Activated CD8-positive, alpha-beta T cell treated with anti-CD3 and anti-CD28 coated beads, Interleukin-2, amount 10 ng/mL, durations not matched to agents 7 days and 5 days (primary cell): ENCODE measurements at regions not wholly inside any gene's neighbourhood (a gene's known extent, or its start where the extent isn't known, plus 50 kb on each side); places are given as distances from the start of the nearest gene placed in this dataset.

Experiments used
- ATAC-seq: fragments of 150-1000 bp; cut with Tn5 transposase; one replicate; pipeline ENCODE4 v1.10.0; 2021; ENCODE audit warnings: moderate library complexity
- CTCF ChIA-PET: fragments of 350-600 bp; sonication (Branson Sonifier 250); formaldehyde crosslinking; loops from one replicate; lab custom pipeline; 2021; ENCODE audit warnings: antibody characterized with exemption; lab: Charles Lee
- POLR2A ChIA-PET: fragments of 350-600 bp; sonication (Branson Sonifier 250); formaldehyde crosslinking; loops from one replicate; lab custom pipeline; 2021; ENCODE audit warnings: antibody characterized with exemption; lab: Charles Lee
- DNase-seq: peaks from one replicate; pipeline ENCODE4 v3.0.0-alpha.2; 2020
- H3K27ac Mint-ChIP-seq: one replicate; pipeline ENCODE4 v1.8.0; 2021; ENCODE audit warnings: mild to moderate bottlenecking, mixed read lengths
- H3K27me3 Mint-ChIP-seq: one replicate; pipeline ENCODE4 v1.8.0; 2021; ENCODE audit warnings: low read depth, mixed read lengths
- H3K36me3 Mint-ChIP-seq: one replicate; pipeline ENCODE4 v1.8.0; 2021; ENCODE audit warnings: low read depth, mixed read lengths
- H3K4me1 Mint-ChIP-seq: one replicate; pipeline ENCODE4 v1.8.0; 2021; ENCODE audit warnings: low read depth, mixed read lengths
- H3K4me3 Mint-ChIP-seq: one replicate; pipeline ENCODE4 v1.8.0; 2021; ENCODE audit warnings: mild to moderate bottlenecking, mixed read lengths
- H3K9me3 Mint-ChIP-seq: one replicate; pipeline ENCODE4 v1.8.0; 2022; ENCODE audit warnings: mixed read lengths; ENCODE audit not compliant: insufficient read depth

DNA sequence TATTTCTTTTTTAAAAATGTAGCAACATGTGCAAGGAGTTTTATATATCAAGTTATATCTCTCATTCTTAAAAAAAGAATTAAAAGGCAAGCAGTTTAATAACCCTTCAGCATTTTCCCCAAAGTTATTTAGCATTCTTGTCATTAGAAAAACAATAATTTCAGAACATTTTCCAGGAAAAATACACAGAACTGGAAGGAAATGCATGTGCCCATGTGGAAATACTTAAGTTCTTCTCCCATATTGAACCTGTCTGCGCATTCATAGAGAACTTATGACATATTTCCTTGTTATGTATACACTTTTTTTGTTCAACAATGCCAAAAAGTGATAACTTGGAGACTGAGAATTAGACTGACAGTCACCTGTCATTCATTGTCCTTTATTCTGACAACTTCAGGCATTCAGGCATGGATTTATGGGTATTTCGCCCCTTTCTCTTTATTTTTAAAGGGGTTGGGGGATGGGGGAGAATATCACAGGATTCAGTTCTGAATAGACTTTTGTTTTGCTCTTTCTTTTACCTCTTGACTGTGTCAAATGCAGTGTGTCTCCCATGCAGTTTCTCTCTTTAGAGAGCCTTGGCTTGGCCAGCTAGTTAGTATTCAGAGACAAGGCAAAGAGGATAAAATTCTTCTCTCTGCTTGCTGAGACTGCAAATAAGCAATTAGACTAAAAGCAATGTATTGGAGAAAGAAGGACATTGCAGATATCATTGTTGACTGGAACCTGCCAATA, 701.0 kb downstream of the NR2F1-AS1 start:
- Mint-ChIP-seq H3K4me1 (no peaks in the 10 kb centered on the region), H3K4me3 (no peak overlapping the region), H3K27ac (no peak overlapping the region), H3K27me3 (no peaks in the 10 kb centered on the region), H3K36me3 (no peaks in the 10 kb centered on the region), H3K9me3 (peaks cover 7% of the 10 kb centered on the region)
- DNase-seq: no peak
- ChIA-PET CTCF (no interaction called here), POLR2A (no interaction called here)
- no peak for ATAC-seq

DNA sequence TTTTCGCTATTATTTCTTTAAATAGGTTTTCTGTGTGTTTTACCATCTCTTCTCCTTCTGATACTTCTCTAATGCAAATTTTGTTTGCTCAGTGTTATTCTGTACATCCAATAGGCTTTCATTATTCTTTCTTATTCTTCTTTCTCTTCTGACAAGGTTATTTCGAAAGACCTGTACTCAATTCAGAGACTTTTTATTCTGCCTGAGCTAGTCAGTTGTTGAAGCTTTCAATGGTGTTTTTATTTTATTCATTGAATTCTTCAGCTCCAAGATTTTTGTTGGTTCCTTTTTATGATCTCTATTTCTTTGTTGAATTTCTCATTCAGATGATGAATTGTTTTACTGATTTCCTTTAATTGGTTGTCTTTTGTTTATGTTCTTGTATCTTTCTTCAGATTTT, 706.2 kb downstream of the NR2F1-AS1 start:
- ATAC-seq (no peak), DNase-seq (no peak)
- H3K27me3 Mint-ChIP-seq: no peaks in the 10 kb centered on the region
- ChIA-PET CTCF (no interaction called here), POLR2A (no interaction called here)
- no peak overlapping the region for H3K4me3 Mint-ChIP-seq
- H3K9me3 Mint-ChIP-seq: peaks cover 13% of the 10 kb centered on the region
- H3K27ac Mint-ChIP-seq: no peak overlapping the region
- no peaks in the 10 kb centered on the region for H3K4me1 Mint-ChIP-seq
- no peaks in the 10 kb centered on the region for H3K36me3 Mint-ChIP-seq

DNA sequence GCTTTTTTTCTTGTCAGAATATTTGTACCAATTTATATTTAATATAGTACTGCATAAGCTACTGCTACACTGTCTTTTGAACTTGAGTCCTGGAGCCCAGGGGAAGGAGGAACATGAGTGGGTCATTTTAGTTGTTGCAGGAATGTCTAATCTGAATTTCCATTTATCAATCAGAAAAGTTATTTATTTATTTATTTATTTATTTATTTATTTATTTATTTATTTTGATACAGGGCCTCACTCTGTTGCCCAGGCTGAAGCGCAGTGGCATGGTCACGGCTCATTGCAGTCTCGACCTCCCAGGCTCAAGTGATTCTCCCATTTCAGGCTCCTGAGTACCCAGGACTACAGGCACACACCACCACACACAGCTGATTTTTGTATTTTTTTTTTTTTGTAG, 712.6 kb downstream of the NR2F1-AS1 start:
- Mint-ChIP-seq H3K9me3 (no peaks in the 10 kb centered on the region), H3K27me3 (no peaks in the 10 kb centered on the region), H3K4me3 (no peak overlapping the region), H3K36me3 (no peaks in the 10 kb centered on the region), H3K4me1 (no peaks in the 10 kb centered on the region), H3K27ac (no peak overlapping the region)
- DNase-seq (no peak), ATAC-seq (no peak)
- POLR2A ChIA-PET: no interaction called here
- CTCF ChIA-PET: no interaction called here

DNA sequence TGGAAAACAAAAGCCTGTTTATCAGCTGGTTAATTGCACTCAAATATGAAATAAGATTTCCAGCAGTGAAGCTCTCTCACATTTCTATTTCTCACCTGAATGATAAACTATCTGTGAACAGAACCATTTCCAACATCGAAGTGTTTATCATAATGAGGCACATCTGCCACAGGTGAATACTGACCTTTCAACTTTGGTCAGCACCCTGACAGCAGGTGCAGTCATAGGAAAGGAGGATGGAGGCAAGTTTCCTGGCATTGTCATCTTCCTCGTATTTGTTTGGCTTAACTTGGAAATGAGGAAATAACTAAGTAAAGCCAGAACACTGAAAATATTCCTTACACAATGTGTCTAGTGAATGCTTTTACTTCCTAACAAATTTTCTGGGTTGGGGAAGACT, 716.4 kb downstream of the NR2F1-AS1 start:
- ATAC-seq (no peak), DNase-seq (no peak)
- no peaks in the 10 kb centered on the region for H3K9me3 Mint-ChIP-seq
- ChIA-PET POLR2A (no interaction called here), CTCF (no interaction called here)
- no peak overlapping the region for H3K27ac Mint-ChIP-seq
- no peaks in the 10 kb centered on the region for H3K36me3 Mint-ChIP-seq
- no peaks in the 10 kb centered on the region for H3K4me1 Mint-ChIP-seq
- no peaks in the 10 kb centered on the region for H3K27me3 Mint-ChIP-seq
- H3K4me3 Mint-ChIP-seq: no peak overlapping the region

DNA sequence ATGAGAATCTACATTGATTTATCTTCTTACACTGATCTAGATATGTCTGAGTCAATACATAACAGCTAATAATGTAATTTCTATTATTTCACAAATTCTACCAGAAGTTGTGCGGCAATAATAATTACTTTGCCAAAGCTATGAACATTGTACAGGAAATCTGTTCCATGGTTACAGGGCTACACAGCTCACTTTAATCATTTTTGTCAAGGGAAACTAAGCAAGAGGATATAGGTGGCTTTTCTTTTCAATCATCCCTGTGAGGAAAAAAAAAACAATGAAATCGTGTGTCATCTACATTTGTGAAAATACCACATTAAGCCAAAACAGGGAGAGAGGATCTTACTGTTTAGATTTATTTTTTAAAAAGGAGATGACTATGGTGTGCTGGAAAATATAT, 717.4 kb downstream of the NR2F1-AS1 start:
- no peaks in the 10 kb centered on the region for H3K27me3 Mint-ChIP-seq
- DNase-seq: no peak
- no peaks in the 10 kb centered on the region for H3K4me1 Mint-ChIP-seq
- ATAC-seq: no peak
- no peak overlapping the region for H3K4me3 Mint-ChIP-seq
- H3K27ac Mint-ChIP-seq: no peak overlapping the region
- ChIA-PET CTCF (no interaction called here), POLR2A (no interaction called here)
- H3K36me3 Mint-ChIP-seq: no peaks in the 10 kb centered on the region
- H3K9me3 Mint-ChIP-seq: no peaks in the 10 kb centered on the region

DNA sequence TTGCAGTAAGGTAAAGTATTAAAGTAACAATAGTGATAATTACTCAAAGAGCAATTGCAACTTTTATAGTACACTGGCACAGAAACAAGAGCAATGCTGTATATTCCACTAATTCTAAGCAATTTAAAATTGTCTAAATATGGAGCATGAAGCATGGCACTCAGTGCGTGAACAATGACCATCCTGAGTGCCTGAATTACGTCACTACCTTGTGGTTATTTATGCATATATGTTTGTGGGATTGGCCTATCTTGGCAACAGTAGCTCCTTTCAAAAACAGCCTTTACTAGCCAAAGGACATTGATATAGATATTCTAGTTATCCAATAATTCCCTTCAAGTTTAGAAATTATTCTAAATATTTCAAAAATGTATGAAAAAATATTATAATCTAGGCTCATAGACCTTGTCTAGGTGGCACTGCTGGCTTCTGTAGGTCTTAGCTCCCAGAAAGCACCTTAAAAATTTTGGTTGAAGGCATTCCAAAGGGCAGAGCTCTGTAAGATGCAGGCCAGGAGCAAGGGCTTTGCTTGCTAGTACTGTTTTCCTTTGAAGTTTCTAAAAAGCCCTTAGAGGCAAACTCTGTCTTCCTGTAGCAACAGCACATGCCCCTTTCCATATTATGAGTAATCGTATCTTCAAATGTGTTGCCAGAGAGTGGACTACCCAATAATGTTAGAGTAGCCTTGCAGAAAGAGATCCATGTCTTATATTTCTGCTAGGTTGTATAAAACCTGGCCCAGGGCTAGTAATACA, 719.3 kb downstream of the NR2F1-AS1 start:
- Mint-ChIP-seq H3K4me1 (no peaks in the 10 kb centered on the region), H3K9me3 (no peaks in the 10 kb centered on the region), H3K4me3 (no peak overlapping the region), H3K36me3 (no peaks in the 10 kb centered on the region), H3K27me3 (no peaks in the 10 kb centered on the region), H3K27ac (no peak overlapping the region)
- ATAC-seq: no peak
- POLR2A ChIA-PET: interaction anchor here (0.6 kb wide), 1 partner anchor 88 kb away, joined by 3 read pairs; no protein-coding TSS in a partner anchor
- CTCF ChIA-PET: no interaction called here
- DNase-seq: no peak

DNA sequence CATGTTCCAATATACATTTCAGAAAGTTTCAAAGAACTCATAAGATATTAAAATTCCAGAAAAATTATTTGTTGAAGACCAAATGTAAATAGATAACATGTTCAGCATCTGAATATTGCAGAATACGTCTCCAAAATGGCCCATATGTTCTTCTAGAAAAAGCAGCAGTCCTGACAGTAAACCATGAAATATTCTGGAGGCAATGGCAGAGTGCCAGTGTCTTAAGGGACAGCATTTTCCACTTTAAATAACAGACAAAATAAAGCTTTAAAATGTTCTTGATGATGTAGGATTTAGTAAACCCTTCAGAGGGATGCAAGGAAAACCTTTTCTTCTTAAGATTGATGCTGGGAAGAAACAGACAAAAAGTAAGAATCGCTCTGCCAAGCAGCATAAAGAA, 721.0 kb downstream of the NR2F1-AS1 start:
- POLR2A ChIA-PET: no interaction called here
- no peak for ATAC-seq
- Mint-ChIP-seq H3K4me3 (no peak overlapping the region), H3K36me3 (no peaks in the 10 kb centered on the region), H3K4me1 (no peaks in the 10 kb centered on the region), H3K27me3 (no peaks in the 10 kb centered on the region), H3K27ac (no peak overlapping the region), H3K9me3 (no peaks in the 10 kb centered on the region)
- CTCF ChIA-PET: no interaction called here
- no peak for DNase-seq

DNA sequence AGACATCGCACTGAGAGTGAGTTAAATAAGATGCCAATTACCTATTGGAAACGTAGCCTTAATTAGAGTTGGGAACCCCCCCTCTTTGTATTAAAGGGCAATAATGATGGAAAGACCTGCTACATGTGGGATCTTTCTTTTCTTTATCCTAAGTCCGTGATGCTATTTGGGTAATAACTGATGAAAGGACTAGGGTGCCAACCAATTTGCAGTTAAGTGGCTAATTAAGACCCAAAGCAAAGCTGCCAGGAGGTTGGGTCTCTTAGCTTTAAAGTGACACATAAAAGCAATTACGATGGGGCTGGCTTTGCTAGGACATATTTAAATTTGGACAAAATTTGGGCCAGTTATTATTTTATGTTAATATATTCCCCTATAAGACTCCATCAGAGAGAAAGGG, 728.8 kb downstream of the NR2F1-AS1 start:
- H3K36me3 Mint-ChIP-seq: no peaks in the 10 kb centered on the region
- no peaks in the 10 kb centered on the region for H3K27me3 Mint-ChIP-seq
- no peaks in the 10 kb centered on the region for H3K9me3 Mint-ChIP-seq
- H3K4me1 Mint-ChIP-seq: no peaks in the 10 kb centered on the region
- no peak overlapping the region for H3K27ac Mint-ChIP-seq
- ChIA-PET CTCF (no interaction called here), POLR2A (no interaction called here)
- ATAC-seq (no peak), DNase-seq (no peak)
- no peak overlapping the region for H3K4me3 Mint-ChIP-seq

DNA sequence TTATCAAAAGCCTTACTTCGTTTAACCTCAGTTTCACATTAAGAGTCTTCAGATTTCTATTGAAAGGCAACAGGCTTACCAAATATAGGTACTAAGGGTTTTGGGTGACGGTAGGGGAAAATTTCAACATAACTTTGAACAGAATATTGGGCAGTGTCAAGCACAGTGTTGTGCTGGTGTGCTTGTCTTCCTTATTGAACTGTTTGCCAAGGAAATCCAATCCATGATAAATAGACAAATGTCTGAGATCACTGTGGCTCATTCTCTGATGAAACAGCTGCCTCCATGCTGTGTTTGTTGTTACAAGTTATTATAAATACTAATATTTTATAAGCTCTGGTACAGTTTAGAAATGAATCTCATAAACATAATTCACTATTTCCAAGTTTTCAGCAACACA, 730.1 kb downstream of the NR2F1-AS1 start:
- Mint-ChIP-seq H3K4me1 (no peaks in the 10 kb centered on the region), H3K4me3 (no peak overlapping the region), H3K27ac (no peak overlapping the region), H3K36me3 (no peaks in the 10 kb centered on the region), H3K27me3 (no peaks in the 10 kb centered on the region), H3K9me3 (no peaks in the 10 kb centered on the region)
- ATAC-seq (no peak), DNase-seq (no peak)
- ChIA-PET CTCF (no interaction called here), POLR2A (no interaction called here)

DNA sequence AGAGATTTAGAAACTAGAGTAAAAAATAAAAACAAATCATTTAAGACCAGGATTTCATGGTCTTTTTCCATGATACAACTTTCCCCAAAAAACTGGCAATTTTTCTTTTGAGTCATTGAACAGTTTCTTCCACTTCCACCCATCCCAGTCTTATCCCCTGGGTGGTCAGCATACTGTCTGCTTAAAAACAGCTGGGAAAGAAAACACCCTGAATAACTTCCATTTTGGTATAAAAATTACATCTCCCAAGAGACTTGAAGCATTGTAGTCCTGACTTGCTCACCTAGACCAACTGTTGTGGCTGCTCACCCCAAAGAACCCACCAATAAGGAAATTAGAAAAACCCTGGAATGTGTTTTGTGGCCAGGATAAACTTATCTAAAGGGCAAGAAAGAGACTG, 731.3 kb downstream of the NR2F1-AS1 start:
- POLR2A ChIA-PET: no interaction called here
- H3K27ac Mint-ChIP-seq: no peak overlapping the region

DNA sequence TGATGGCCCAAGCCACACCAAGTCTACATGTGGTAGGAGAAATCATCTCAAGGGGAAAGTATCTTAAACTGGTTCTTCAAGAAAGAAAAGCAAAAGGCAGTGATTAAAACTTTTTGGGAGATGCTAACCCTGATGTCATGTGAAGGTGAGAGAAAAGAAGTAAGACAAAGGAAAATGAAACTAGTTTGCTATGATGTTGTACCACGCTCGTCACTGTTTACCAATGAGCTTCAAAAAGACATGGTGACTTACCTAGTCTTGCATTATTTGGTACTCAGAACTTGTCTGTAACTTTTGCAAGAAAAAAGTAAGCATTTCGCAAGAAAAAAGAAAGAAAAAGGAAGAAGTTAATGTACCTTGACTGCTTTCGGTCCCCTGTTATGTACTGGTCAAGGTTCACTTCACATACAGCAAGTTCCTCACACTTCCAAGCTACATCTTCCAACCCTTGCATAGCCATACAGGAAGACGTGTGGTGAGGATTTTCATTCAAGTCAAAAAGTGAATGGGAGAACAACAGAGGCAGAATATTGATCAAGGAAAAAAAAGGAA, 739.3 kb downstream of the NR2F1-AS1 start:
- POLR2A ChIA-PET: no interaction called here
- Mint-ChIP-seq H3K36me3 (no peaks in the 10 kb centered on the region), H3K9me3 (no peaks in the 10 kb centered on the region), H3K4me1 (no peaks in the 10 kb centered on the region), H3K27ac (no peak overlapping the region), H3K27me3 (no peaks in the 10 kb centered on the region), H3K4me3 (no peak overlapping the region)
- ATAC-seq (no peak), DNase-seq (no peak)
- CTCF ChIA-PET: no interaction called here

More for the DNA sequence above, 731.3 kb downstream of the NR2F1-AS1 start:
- CTCF ChIA-PET: no interaction called here
- DNase-seq (no peak), ATAC-seq (no peak)
- no peak overlapping the region for H3K4me3 Mint-ChIP-seq
- no peaks in the 10 kb centered on the region for H3K36me3 Mint-ChIP-seq
- no peaks in the 10 kb centered on the region for H3K4me1 Mint-ChIP-seq
- H3K27me3 Mint-ChIP-seq: no peaks in the 10 kb centered on the region
- H3K9me3 Mint-ChIP-seq: no peaks in the 10 kb centered on the region

DNA sequence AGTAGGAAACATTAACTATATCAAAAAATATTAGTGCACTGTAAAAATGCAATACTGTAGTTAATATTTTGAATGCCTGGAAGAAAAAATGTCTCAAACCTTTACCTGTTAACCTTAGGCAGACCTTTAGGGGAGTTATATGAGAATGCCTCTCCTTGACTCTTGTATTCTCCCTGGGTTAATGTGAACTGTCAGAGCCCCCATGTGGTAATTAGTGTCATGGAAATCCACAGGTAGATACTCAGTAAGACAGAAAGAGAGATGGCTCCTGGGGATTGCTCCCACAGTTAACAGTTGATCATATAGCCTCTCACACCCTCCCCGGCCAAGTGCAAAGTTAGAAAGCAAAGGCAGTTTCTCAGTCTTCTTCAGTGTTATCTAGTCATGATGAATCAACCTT, 742.8 kb downstream of the NR2F1-AS1 start:
- Mint-ChIP-seq H3K4me1 (no peaks in the 10 kb centered on the region), H3K27me3 (no peaks in the 10 kb centered on the region), H3K9me3 (no peaks in the 10 kb centered on the region), H3K27ac (no peak overlapping the region), H3K4me3 (no peak overlapping the region), H3K36me3 (no peaks in the 10 kb centered on the region)
- ChIA-PET POLR2A (no interaction called here), CTCF (no interaction called here)
- no peak for DNase-seq
- ATAC-seq: no peak
